PC-3 (cell line): ENCODE measurements at regions not wholly inside any gene's neighbourhood (a gene's known extent, or its start where the extent isn't known, plus 50 kb on each side); places are given as distances from the start of the nearest gene placed in this dataset.

Source experiments
- ATAC-seq: fragments of 200-7000 bp; cut with Tn5 transposase; 2 replicates; pipeline ENCODE4 v1.9.1; 2020; ENCODE audit warnings: mild to moderate bottlenecking, moderate library complexity
- BruUV-seq: library from RNA; stranded (reverse); fragments of 400-500 nt; replicated peaks from 2 replicates; lab custom pipeline; 2021; lab: Mats Ljungman, UMichigan
- CTCF ChIA-PET: fragments of 300-600 bp; sonication (Branson Sonifier 250); formaldehyde crosslinking; loops from one replicate; lab custom pipeline; 2022; ENCODE audit warnings: antibody characterized with exemption; lab: Charles Lee
- POLR2A ChIA-PET: fragments of 300-600 bp; sonication (Branson Sonifier 250); formaldehyde crosslinking; loops from one replicate; lab custom pipeline; 2022; ENCODE audit warnings: antibody characterized with exemption; ENCODE audit not compliant: unreplicated experiment; lab: Charles Lee
- DNase-seq: peaks from one replicate; pipeline ENCODE4 v3.0.0-alpha.2; 2015
- H2AFZ ChIP-seq: fragments of 300-600 bp; sonication (generic); 2 replicates; pipeline ENCODE4 v1.6.0; 2016; ENCODE audit warnings: antibody characterized with exemption, low read length
- H3F3A ChIP-seq: fragments of 300-600 bp; sonication (generic); one replicate; pipeline ENCODE4 v1.6.0; 2017; ENCODE audit warnings: antibody characterized with exemption, low read length, control low read depth, mild to moderate bottlenecking; ENCODE audit not compliant: unreplicated experiment
- H3K27ac ChIP-seq: fragments of 300-600 bp; sonication (generic); 2 replicates; pipeline ENCODE4 v1.5.1; 2016; ENCODE audit warnings: mild to moderate bottlenecking, low read length
- H3K27me3 ChIP-seq: fragments of 300-600 bp; sonication (generic); 2 replicates; pipeline ENCODE4 v1.6.1; 2016; ENCODE audit warnings: low read length, mixed read lengths
- H3K36me3 ChIP-seq: fragments of 300-600 bp; sonication (generic); 2 replicates; pipeline ENCODE4 v1.6.1; 2016; ENCODE audit warnings: low read depth, mixed run types, low read length, mixed read lengths
- H3K4me1 ChIP-seq: fragments of 300-600 bp; sonication (generic); 2 replicates; pipeline ENCODE4 v1.5.1; 2016; ENCODE audit warnings: low read length; ENCODE audit not compliant: insufficient read depth
- H3K4me2 ChIP-seq: fragments of 300-600 bp; sonication (generic); 2 replicates; pipeline ENCODE4 v1.6.0; 2016; ENCODE audit warnings: low read length
- H3K4me3 ChIP-seq: fragments of 300-600 bp; sonication (generic); 2 replicates; pipeline ENCODE4 v1.5.1; 2016; ENCODE audit warnings: mild to moderate bottlenecking, low read length, mixed read lengths
- H3K79me2 ChIP-seq: fragments of 300-600 bp; sonication (generic); 2 replicates; pipeline ENCODE4 v1.6.1; 2017; ENCODE audit warnings: low read length, mixed read lengths
- H3K9ac ChIP-seq: fragments of 300-600 bp; sonication (generic); 2 replicates; pipeline ENCODE4 v1.6.0; 2016; ENCODE audit warnings: mild to moderate bottlenecking, low read length
- H3K9me2 ChIP-seq: fragments of 300-600 bp; sonication (generic); replicated peaks from 2 replicates; pipeline ENCODE4 v1.6.1; 2016; ENCODE audit warnings: mixed run types, low read length, mixed read lengths
- H3K9me3 ChIP-seq: fragments of 300-600 bp; sonication (generic); 2 replicates; pipeline ENCODE4 v1.6.1; 2016; ENCODE audit warnings: low read length, mixed read lengths
- H4K20me1 ChIP-seq: fragments of 300-600 bp; sonication (generic); 2 replicates; pipeline ENCODE4 v1.6.1; 2016; ENCODE audit warnings: low read length, mixed read lengths
- EZH2 ChIP-seq: fragments of 300-600 bp; sonication (generic); IDR thresholded peaks from one replicate; pipeline ENCODE4 v1.6.1; 2017; ENCODE audit warnings: antibody characterized with exemption, mild to moderate bottlenecking, low read length; ENCODE audit not compliant: unreplicated experiment
- EZH2phosphoT487 ChIP-seq: fragments of 300-600 bp; sonication (generic); IDR thresholded peaks from 2 replicates; pipeline ENCODE4 v1.6.1; 2018; ENCODE audit warnings: mild to moderate bottlenecking, antibody characterized with exemption, low read length, borderline replicate concordance
- intact Hi-C: fragments of 100-400 bp; cut with micrococcal nuclease; formaldehyde crosslinking; loops from 2 replicates; pipeline ENCODE4 v1.9.0; 2023
- TF ChIP-seq, protein P1 (sequence below): fragments of 300-600 bp; sonication (generic); conservative IDR thresholded peaks from 2 replicates; pipeline ENCODE4 v1.5.1; 2017; ENCODE audit warnings: antibody characterized with exemption, low read depth, mild to moderate bottlenecking, low read length

DNA sequence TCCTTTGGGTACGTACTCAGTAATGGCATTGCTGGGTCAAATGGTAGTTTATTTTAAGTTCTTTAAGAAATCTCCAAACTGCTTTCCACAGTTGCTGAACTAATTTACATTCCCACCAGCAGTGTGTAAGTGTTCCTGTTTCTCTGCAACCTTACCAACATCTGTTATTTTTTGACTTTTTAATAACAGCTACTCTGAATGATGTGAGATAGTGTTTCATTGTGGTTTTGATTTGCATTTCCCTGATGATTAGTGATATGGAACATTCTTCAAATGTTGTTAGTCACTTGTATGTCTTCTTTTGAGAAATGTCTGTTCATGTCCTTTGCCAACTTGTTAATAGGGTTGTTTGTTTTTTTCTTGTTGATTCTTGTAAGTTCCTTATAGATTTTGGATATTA, 558.9 kb downstream of the SH2D4B start:
- Histone ChIP-seq H3F3A (no peaks in the 10 kb centered on the region), H3K4me2 (no peak overlapping the region), H3K36me3 (no peaks in the 10 kb centered on the region), H3K27ac (no peak overlapping the region), H2AFZ (no peak overlapping the region), H3K27me3 (no peaks in the 10 kb centered on the region), H4K20me1 (no peaks in the 10 kb centered on the region), H3K4me1 (no peaks in the 10 kb centered on the region), H3K9me3 (no peaks in the 10 kb centered on the region), H3K9me2 (no peaks in the 10 kb centered on the region), H3K79me2 (no peaks in the 10 kb centered on the region), H3K4me3 (no peak overlapping the region), H3K9ac (no peak overlapping the region)
- DNase-seq (no peak), ATAC-seq (no peak)
- ChIA-PET CTCF (no interaction called here), POLR2A (no interaction called here)
- TF ChIP-seq, protein P1, sequence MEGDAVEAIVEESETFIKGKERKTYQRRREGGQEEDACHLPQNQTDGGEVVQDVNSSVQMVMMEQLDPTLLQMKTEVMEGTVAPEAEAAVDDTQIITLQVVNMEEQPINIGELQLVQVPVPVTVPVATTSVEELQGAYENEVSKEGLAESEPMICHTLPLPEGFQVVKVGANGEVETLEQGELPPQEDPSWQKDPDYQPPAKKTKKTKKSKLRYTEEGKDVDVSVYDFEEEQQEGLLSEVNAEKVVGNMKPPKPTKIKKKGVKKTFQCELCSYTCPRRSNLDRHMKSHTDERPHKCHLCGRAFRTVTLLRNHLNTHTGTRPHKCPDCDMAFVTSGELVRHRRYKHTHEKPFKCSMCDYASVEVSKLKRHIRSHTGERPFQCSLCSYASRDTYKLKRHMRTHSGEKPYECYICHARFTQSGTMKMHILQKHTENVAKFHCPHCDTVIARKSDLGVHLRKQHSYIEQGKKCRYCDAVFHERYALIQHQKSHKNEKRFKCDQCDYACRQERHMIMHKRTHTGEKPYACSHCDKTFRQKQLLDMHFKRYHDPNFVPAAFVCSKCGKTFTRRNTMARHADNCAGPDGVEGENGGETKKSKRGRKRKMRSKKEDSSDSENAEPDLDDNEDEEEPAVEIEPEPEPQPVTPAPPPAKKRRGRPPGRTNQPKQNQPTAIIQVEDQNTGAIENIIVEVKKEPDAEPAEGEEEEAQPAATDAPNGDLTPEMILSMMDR, result no peak
- intact Hi-C loops, result no loop called here
- no TSS peak for BruUV-seq

DNA sequence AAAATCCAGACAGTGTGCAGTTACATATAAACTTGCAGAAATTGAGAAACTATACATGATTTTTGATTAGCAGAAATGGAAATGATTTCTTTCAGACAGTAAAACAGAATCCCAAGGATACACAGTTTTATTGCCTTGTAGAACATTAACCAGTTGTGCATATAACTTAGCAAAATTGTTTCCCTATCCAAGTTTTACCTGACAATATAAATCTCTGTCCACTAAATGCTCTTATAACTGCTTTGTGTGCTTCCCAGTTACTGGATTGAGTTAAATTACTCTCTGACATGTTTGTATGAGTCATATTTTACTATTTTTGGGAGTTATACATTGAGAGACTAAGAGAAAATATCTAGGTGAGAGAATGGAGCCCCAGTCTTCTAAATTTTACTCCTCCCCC, 563.4 kb downstream of the SH2D4B start:
- Histone ChIP-seq H3K4me2 (no peak overlapping the region), H3K9ac (no peak overlapping the region), H2AFZ (no peak overlapping the region), H3K36me3 (no peaks in the 10 kb centered on the region), H3K4me3 (no peak overlapping the region), H3K9me3 (no peaks in the 10 kb centered on the region), H3F3A (no peaks in the 10 kb centered on the region), H3K79me2 (no peaks in the 10 kb centered on the region), H3K27me3 (no peaks in the 10 kb centered on the region), H3K27ac (no peak overlapping the region), H3K4me1 (no peaks in the 10 kb centered on the region), H3K9me2 (no peaks in the 10 kb centered on the region), H4K20me1 (no peaks in the 10 kb centered on the region)
- POLR2A ChIA-PET, result no interaction called here
- DNase-seq (no peak), ATAC-seq (no peak)
- intact Hi-C loops, result no loop called here
- CTCF ChIA-PET, result no interaction called here
- no TSS peak for BruUV-seq
- TF ChIP-seq, protein P1, result no peak
- TF ChIP-seq EZH2, result no peak
- no peak for TF ChIP-seq EZH2phosphoT487

DNA sequence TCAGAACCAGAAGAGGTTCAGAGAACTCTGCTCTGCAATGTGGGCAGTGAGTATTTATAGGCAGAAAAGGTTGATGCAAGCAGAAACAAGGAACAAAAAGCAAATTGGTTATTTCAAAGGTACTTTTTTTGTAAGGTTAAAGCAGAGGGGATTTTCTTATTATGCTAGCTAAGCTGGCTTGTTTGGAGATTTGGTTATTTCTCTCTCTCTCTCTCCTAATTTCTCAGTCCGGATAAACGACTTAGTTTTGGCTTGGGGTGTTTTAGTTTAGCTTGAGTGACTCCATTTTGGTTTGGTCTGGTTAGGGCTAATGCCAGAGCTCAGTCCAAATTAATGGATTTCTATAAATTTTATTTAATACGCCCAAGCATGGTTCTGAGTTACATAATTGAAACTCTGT, 566.8 kb downstream of the SH2D4B start:
- Histone ChIP-seq H2AFZ (no peak overlapping the region), H3K27ac (no peak overlapping the region), H3K4me1 (no peaks in the 10 kb centered on the region), H3K4me2 (no peak overlapping the region), H3K9me2 (no peaks in the 10 kb centered on the region), H3F3A (no peaks in the 10 kb centered on the region), H3K9ac (no peak overlapping the region), H3K4me3 (no peak overlapping the region), H3K27me3 (no peaks in the 10 kb centered on the region), H3K36me3 (no peaks in the 10 kb centered on the region), H3K9me3 (no peaks in the 10 kb centered on the region), H3K79me2 (no peaks in the 10 kb centered on the region), H4K20me1 (no peaks in the 10 kb centered on the region)
- no peak for DNase-seq
- TF ChIP-seq EZH2phosphoT487, result no peak
- TF ChIP-seq, protein P1, result no peak
- BruUV-seq, result no TSS peak
- ChIA-PET POLR2A (no interaction called here), CTCF (interaction anchor here (0.5 kb wide), 1 partner anchor 418 kb away, joined by 5 read pairs; no protein-coding TSS in a partner anchor)
- intact Hi-C loops, result no loop called here
- ATAC-seq, result no peak
